ENCODE measurements at regions not wholly inside any gene's neighbourhood (a gene's known extent, or its start where the extent isn't known, plus 50 kb on each side); places are given as distances from the start of the nearest gene placed in this dataset.

- TF ChIP-seq CTCF (IDR thresholded peaks at IDR 0.05) (no peak), GABPB1 (CRISPR knock-in tag; IDR thresholded peaks at IDR 0.05) (no peak), JUN (CRISPR knock-in tag; IDR thresholded peaks at IDR 0.05) (no peak), ESRRA (CRISPR knock-in tag; IDR thresholded peaks at IDR 0.05; ENCODE audit: borderline replicate concordance) (no peak), SP1 (CRISPR knock-in tag; conservative IDR thresholded peaks at IDR 0.05) (no peak), PREB (CRISPR knock-in tag; IDR thresholded peaks at IDR 0.05; ENCODE audit: borderline replicate concordance) (no peak)
These were observed 104.4 kb upstream of the LSM14A start for GRCh38 chr19:34067861-34068271.
